ENCODE measurements at regions not wholly inside any gene's neighbourhood (a gene's known extent, or its start where the extent isn't known, plus 50 kb on each side); places are given as distances from the start of the nearest gene placed in this dataset.
"Not testable (repeated sequence)": the region's sequence is repeated elsewhere in the genome, so short reads cannot be mapped to it uniquely, and the experiment has no call there.

GRCh38 chr16:29355339-29356059 is 51.0 kb downstream of the NPIPB11 start:
- 97 to 98% methylated on average over 19 to 22 of the region's 23 CpGs for WGBS, 2 donors
- ATAC-seq (ENCODE audit: low FRiP score), result peak; percentile 41
- intact Hi-C loops (cut with DNase I); H3K4me1 ChIP-seq (ENCODE audit: control insufficient read depth in 1 of 2, insufficient read depth in 2 of 2, low read length in 2 of 2); H3K27ac ChIP-seq (ENCODE audit: low read depth in 1 of 2, low read length in 2 of 2); H3K36me3 ChIP-seq (ENCODE audit: control insufficient read depth in 1 of 2, insufficient read depth in 2 of 2, low read length in 1 of 2); H3K9me3 ChIP-seq (ENCODE audit: control insufficient read depth, low read length); H3K4me3 ChIP-seq (ENCODE audit: low read length in 2 of 2); DNase-seq; H3K27me3 ChIP-seq (ENCODE audit: control insufficient read depth in 1 of 2, insufficient read depth in 2 of 2, low read length in 1 of 2): not testable (repeated sequence)

- not testable (repeated sequence) for H3K27ac ChIP-seq (ENCODE audit: low read depth in 1 of 2, low read length in 2 of 2); H3K4me3 ChIP-seq (ENCODE audit: low read length in 2 of 2)
- ATAC-seq (ENCODE audit: low FRiP score), result peak; percentile 65
Measured at GRCh38 chr16:29354449-29354848, 52.1 kb downstream of the NPIPB11 start.

GRCh38 chr16:29352617-29352999 is 53.9 kb downstream of the NPIPB11 start:
- H3K36me3 ChIP-seq (ENCODE audit: control insufficient read depth in 1 of 2, insufficient read depth in 2 of 2, low read length in 1 of 2); H3K9me3 ChIP-seq (ENCODE audit: control insufficient read depth, low read length); ATAC-seq (ENCODE audit: low FRiP score); intact Hi-C loops (cut with DNase I); H3K27ac ChIP-seq (ENCODE audit: low read depth in 1 of 2, low read length in 2 of 2); DNase-seq; H3K27me3 ChIP-seq (ENCODE audit: control insufficient read depth in 1 of 2, insufficient read depth in 2 of 2, low read length in 1 of 2); H3K4me1 ChIP-seq (ENCODE audit: control insufficient read depth in 1 of 2, insufficient read depth in 2 of 2, low read length in 2 of 2); H3K4me3 ChIP-seq (ENCODE audit: low read length in 2 of 2): not testable (repeated sequence)
- 94 to 96% methylated on average over 1 of the region's 2 CpGs for WGBS, 2 donors

More at GRCh38 chr16:29354449-29354848, 52.1 kb downstream of the NPIPB11 start:
- H3K27me3 ChIP-seq (ENCODE audit: control insufficient read depth in 1 of 2, insufficient read depth in 2 of 2, low read length in 1 of 2); DNase-seq; H3K36me3 ChIP-seq (ENCODE audit: control insufficient read depth in 1 of 2, insufficient read depth in 2 of 2, low read length in 1 of 2); intact Hi-C loops (cut with DNase I); H3K9me3 ChIP-seq (ENCODE audit: control insufficient read depth, low read length); H3K4me1 ChIP-seq (ENCODE audit: control insufficient read depth in 1 of 2, insufficient read depth in 2 of 2, low read length in 2 of 2): not testable (repeated sequence)
- WGBS, 2 donors, result 20 to 22% methylated on average over 2 of the region's 5 CpGs

- intact Hi-C loops (cut with DNase I); H3K9me3 ChIP-seq (ENCODE audit: control insufficient read depth, low read length); H3K4me1 ChIP-seq (ENCODE audit: control insufficient read depth in 1 of 2, insufficient read depth in 2 of 2, low read length in 2 of 2); H3K27me3 ChIP-seq (ENCODE audit: control insufficient read depth in 1 of 2, insufficient read depth in 2 of 2, low read length in 1 of 2); DNase-seq; H3K27ac ChIP-seq (ENCODE audit: low read depth in 1 of 2, low read length in 2 of 2); H3K4me3 ChIP-seq (ENCODE audit: low read length in 2 of 2); H3K36me3 ChIP-seq (ENCODE audit: control insufficient read depth in 1 of 2, insufficient read depth in 2 of 2, low read length in 1 of 2); ATAC-seq (ENCODE audit: low FRiP score): not testable (repeated sequence)
- 73 to 82% methylated on average over 8 to 9 of the region's 9 CpGs for WGBS, 2 donors
Measured at GRCh38 chr16:29351970-29352616, 54.4 kb downstream of the NPIPB11 start.

- H3K4me3 ChIP-seq (ENCODE audit: low read length in 2 of 2); H3K27ac ChIP-seq (ENCODE audit: low read depth in 1 of 2, low read length in 2 of 2); H3K36me3 ChIP-seq (ENCODE audit: control insufficient read depth in 1 of 2, insufficient read depth in 2 of 2, low read length in 1 of 2); H3K27me3 ChIP-seq (ENCODE audit: control insufficient read depth in 1 of 2, insufficient read depth in 2 of 2, low read length in 1 of 2); intact Hi-C loops (cut with DNase I); DNase-seq; H3K9me3 ChIP-seq (ENCODE audit: control insufficient read depth, low read length); H3K4me1 ChIP-seq (ENCODE audit: control insufficient read depth in 1 of 2, insufficient read depth in 2 of 2, low read length in 2 of 2); ATAC-seq (ENCODE audit: low FRiP score): not testable (repeated sequence)
- 84 to 87% methylated on average over 10 to 13 of the region's 15 CpGs for WGBS, 2 donors
Measured at GRCh38 chr16:29351271-29351969, 55.1 kb downstream of the NPIPB11 start.

GRCh38 chr16:29349966-29350365 is 56.5 kb downstream of the NPIPB11 start:
- ATAC-seq (ENCODE audit: low FRiP score); H3K36me3 ChIP-seq (ENCODE audit: control insufficient read depth in 1 of 2, insufficient read depth in 2 of 2, low read length in 1 of 2); H3K27ac ChIP-seq (ENCODE audit: low read depth in 1 of 2, low read length in 2 of 2); H3K4me1 ChIP-seq (ENCODE audit: control insufficient read depth in 1 of 2, insufficient read depth in 2 of 2, low read length in 2 of 2); H3K4me3 ChIP-seq (ENCODE audit: low read length in 2 of 2); H3K9me3 ChIP-seq (ENCODE audit: control insufficient read depth, low read length); H3K27me3 ChIP-seq (ENCODE audit: control insufficient read depth in 1 of 2, insufficient read depth in 2 of 2, low read length in 1 of 2); intact Hi-C loops (cut with DNase I): not testable (repeated sequence)
- 71 to 79% methylated on average over 7 of the region's 7 CpGs for WGBS, 2 donors
- peak in 1 of 2 donors; percentile 80 for DNase-seq

GRCh38 chr16:29348748-29349147 is 57.8 kb downstream of the NPIPB11 start:
- H3K9me3 ChIP-seq (ENCODE audit: control insufficient read depth, low read length); H3K27me3 ChIP-seq (ENCODE audit: control insufficient read depth in 1 of 2, insufficient read depth in 2 of 2, low read length in 1 of 2); H3K4me3 ChIP-seq (ENCODE audit: low read length in 2 of 2); H3K27ac ChIP-seq (ENCODE audit: low read depth in 1 of 2, low read length in 2 of 2); H3K36me3 ChIP-seq (ENCODE audit: control insufficient read depth in 1 of 2, insufficient read depth in 2 of 2, low read length in 1 of 2); H3K4me1 ChIP-seq (ENCODE audit: control insufficient read depth in 1 of 2, insufficient read depth in 2 of 2, low read length in 2 of 2); intact Hi-C loops (cut with DNase I); DNase-seq: not testable (repeated sequence)
- WGBS, 2 donors, result 50 to 70% methylated on average over 2 to 3 of the region's 3 CpGs
- peak; percentile 19 for ATAC-seq (ENCODE audit: low FRiP score)

- 26 to 40% methylated on average over 1 of the region's 2 CpGs for WGBS, 2 donors
- H3K36me3 ChIP-seq (ENCODE audit: control insufficient read depth in 1 of 2, insufficient read depth in 2 of 2, low read length in 1 of 2); H3K27ac ChIP-seq (ENCODE audit: low read depth in 1 of 2, low read length in 2 of 2); DNase-seq; H3K4me3 ChIP-seq (ENCODE audit: low read length in 2 of 2); intact Hi-C loops (cut with DNase I); H3K9me3 ChIP-seq (ENCODE audit: control insufficient read depth, low read length); H3K4me1 ChIP-seq (ENCODE audit: control insufficient read depth in 1 of 2, insufficient read depth in 2 of 2, low read length in 2 of 2); H3K27me3 ChIP-seq (ENCODE audit: control insufficient read depth in 1 of 2, insufficient read depth in 2 of 2, low read length in 1 of 2): not testable (repeated sequence)
- peak; percentile 38 for ATAC-seq (ENCODE audit: low FRiP score)
Measured at GRCh38 chr16:29348123-29348690, 58.3 kb downstream of the NPIPB11 start.

Measured in aorta (tissue), 5 donors.